WTC11 (cell line): ENCODE measurements at regions not wholly inside any gene's neighbourhood (a gene's known extent, or its start where the extent isn't known, plus 50 kb on each side); places are given as distances from the start of the nearest gene placed in this dataset.

ENCODE experiments used
- ATAC-seq: fragments of 200-7000 bp; cut with Tn5 transposase; 2 replicates; pipeline ENCODE4 v1.10.0; 2021; ENCODE audit warnings: mild to moderate bottlenecking, moderate library complexity
- CTCF ChIA-PET: fragments of 300-600 bp; sonication (Branson Sonifier 250); formaldehyde crosslinking; loops from one replicate; lab custom pipeline; 2021; ENCODE audit warnings: antibody characterized with exemption; lab: Charles Lee
- POLR2A ChIA-PET: fragments of 350-600 bp; sonication (Branson Sonifier 250); formaldehyde crosslinking; loops from one replicate; lab custom pipeline; 2021; ENCODE audit warnings: antibody characterized with exemption; lab: Charles Lee
- DNase-seq: peaks from one replicate; pipeline ENCODE4 v3.0.0; 2021; ENCODE audit warnings: low spot score
- H3K27ac Mint-ChIP-seq: 2 replicates; pipeline ENCODE4 v1.8.0; 2021; ENCODE audit warnings: mixed read lengths
- H3K27me3 Mint-ChIP-seq: 2 replicates; pipeline ENCODE4 v1.8.0; 2021; ENCODE audit warnings: low read depth, mild to moderate bottlenecking, moderate library complexity, mixed read lengths
- H3K36me3 Mint-ChIP-seq: 2 replicates; pipeline ENCODE4 v1.8.0; 2021; ENCODE audit warnings: mixed read lengths
- H3K4me1 Mint-ChIP-seq: 2 replicates; pipeline ENCODE4 v1.8.0; 2022; ENCODE audit warnings: mixed read lengths
- H3K4me3 Mint-ChIP-seq: 2 replicates; pipeline ENCODE4 v1.8.0; 2021; ENCODE audit warnings: mild to moderate bottlenecking, moderate library complexity, mixed read lengths
- H3K9me3 Mint-ChIP-seq: 2 replicates; pipeline ENCODE4 v1.8.0; 2021; ENCODE audit warnings: mixed read lengths
- ATF1 ChIP-seq: sonication (generic); formaldehyde crosslinking; IDR thresholded peaks from 2 replicates; pipeline ENCODE4 v1.8.1; 2023; ENCODE audit warnings: mild to moderate bottlenecking, moderate library complexity, missing genetic modification reagents
- JAZF1 ChIP-seq: fragments of 250-450 bp; sonication (Bioruptor Pico); IDR thresholded peaks from 2 replicates; pipeline ENCODE4 v1.9.0; 2021; ENCODE audit warnings: moderate library complexity, mild to moderate bottlenecking, inconsistent platforms
- OVOL2 ChIP-seq: fragments of 250-450 bp; sonication (Bioruptor Pico); IDR thresholded peaks from 2 replicates; pipeline ENCODE4 v1.9.0; 2021; ENCODE audit warnings: mild to moderate bottlenecking, borderline replicate concordance
- PRRX2 ChIP-seq: fragments of 250-450 bp; sonication (Bioruptor Pico); IDR thresholded peaks from 2 replicates; pipeline ENCODE4 v1.8.0; 2021; ENCODE audit warnings: mild to moderate bottlenecking
- USF1 ChIP-seq: sonication (generic); formaldehyde crosslinking; IDR thresholded peaks from 2 replicates; pipeline ENCODE4 v1.8.0; 2022; ENCODE audit warnings: mild to moderate bottlenecking, missing genetic modification reagents
- ZBTB21 ChIP-seq: sonication (generic); formaldehyde crosslinking; IDR thresholded peaks from 2 replicates; pipeline ENCODE4 v1.8.1; 2023; ENCODE audit warnings: mild to moderate bottlenecking, missing genetic modification reagents, borderline replicate concordance
- ZNF232 ChIP-seq: sonication (generic); formaldehyde crosslinking; IDR thresholded peaks from 2 replicates; pipeline ENCODE4 v1.8.0; 2022; ENCODE audit warnings: mild to moderate bottlenecking, missing genetic modification reagents
- ZNF532 ChIP-seq: fragments of 250-450 bp; sonication (Bioruptor Pico); IDR thresholded peaks from 2 replicates; pipeline ENCODE4 v1.9.0; 2021; ENCODE audit warnings: mild to moderate bottlenecking, borderline replicate concordance
- TF ChIP-seq, protein P1 (sequence below): sonication (generic); formaldehyde crosslinking; IDR thresholded peaks from 2 replicates; pipeline ENCODE4 v1.8.0; 2023; ENCODE audit warnings: missing genetic modification reagents, mild to moderate bottlenecking, borderline replicate concordance
- TF ChIP-seq, protein P2 (sequence below): sonication (generic); formaldehyde crosslinking; IDR thresholded peaks from 2 replicates; pipeline ENCODE4 v1.8.1; 2022; ENCODE audit warnings: mild to moderate bottlenecking, moderate library complexity, missing genetic modification reagents
- TF ChIP-seq, protein P3 (sequence below): sonication (generic); formaldehyde crosslinking; IDR thresholded peaks from 2 replicates; pipeline ENCODE4 v1.8.1; 2022; ENCODE audit warnings: low read depth, mild to moderate bottlenecking, moderate library complexity, missing genetic modification reagents, borderline replicate concordance

- TF ChIP-seq, protein P1, sequence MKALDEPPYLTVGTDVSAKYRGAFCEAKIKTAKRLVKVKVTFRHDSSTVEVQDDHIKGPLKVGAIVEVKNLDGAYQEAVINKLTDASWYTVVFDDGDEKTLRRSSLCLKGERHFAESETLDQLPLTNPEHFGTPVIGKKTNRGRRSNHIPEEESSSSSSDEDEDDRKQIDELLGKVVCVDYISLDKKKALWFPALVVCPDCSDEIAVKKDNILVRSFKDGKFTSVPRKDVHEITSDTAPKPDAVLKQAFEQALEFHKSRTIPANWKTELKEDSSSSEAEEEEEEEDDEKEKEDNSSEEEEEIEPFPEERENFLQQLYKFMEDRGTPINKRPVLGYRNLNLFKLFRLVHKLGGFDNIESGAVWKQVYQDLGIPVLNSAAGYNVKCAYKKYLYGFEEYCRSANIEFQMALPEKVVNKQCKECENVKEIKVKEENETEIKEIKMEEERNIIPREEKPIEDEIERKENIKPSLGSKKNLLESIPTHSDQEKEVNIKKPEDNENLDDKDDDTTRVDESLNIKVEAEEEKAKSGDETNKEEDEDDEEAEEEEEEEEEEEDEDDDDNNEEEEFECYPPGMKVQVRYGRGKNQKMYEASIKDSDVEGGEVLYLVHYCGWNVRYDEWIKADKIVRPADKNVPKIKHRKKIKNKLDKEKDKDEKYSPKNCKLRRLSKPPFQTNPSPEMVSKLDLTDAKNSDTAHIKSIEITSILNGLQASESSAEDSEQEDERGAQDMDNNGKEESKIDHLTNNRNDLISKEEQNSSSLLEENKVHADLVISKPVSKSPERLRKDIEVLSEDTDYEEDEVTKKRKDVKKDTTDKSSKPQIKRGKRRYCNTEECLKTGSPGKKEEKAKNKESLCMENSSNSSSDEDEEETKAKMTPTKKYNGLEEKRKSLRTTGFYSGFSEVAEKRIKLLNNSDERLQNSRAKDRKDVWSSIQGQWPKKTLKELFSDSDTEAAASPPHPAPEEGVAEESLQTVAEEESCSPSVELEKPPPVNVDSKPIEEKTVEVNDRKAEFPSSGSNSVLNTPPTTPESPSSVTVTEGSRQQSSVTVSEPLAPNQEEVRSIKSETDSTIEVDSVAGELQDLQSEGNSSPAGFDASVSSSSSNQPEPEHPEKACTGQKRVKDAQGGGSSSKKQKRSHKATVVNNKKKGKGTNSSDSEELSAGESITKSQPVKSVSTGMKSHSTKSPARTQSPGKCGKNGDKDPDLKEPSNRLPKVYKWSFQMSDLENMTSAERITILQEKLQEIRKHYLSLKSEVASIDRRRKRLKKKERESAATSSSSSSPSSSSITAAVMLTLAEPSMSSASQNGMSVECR (CRISPR knock-in tag), result no peak
- no peak for TF ChIP-seq ATF1
- no peak for TF ChIP-seq ZNF532 (CRISPR knock-in tag)
- TF ChIP-seq, protein P2, sequence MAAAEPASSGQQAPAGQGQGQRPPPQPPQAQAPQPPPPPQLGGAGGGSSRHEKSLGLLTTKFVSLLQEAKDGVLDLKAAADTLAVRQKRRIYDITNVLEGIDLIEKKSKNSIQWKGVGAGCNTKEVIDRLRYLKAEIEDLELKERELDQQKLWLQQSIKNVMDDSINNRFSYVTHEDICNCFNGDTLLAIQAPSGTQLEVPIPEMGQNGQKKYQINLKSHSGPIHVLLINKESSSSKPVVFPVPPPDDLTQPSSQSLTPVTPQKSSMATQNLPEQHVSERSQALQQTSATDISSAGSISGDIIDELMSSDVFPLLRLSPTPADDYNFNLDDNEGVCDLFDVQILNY, result no peak
- no peak for TF ChIP-seq ZNF232 (CRISPR knock-in tag)
- no peak for TF ChIP-seq ZBTB21 (CRISPR knock-in tag)
- TF ChIP-seq JAZF1 (CRISPR knock-in tag), result no peak
Measured at GRCh38 chr2:79383681-79384080, 129.2 kb upstream of the CTNNA2 start (continued).

DNA sequence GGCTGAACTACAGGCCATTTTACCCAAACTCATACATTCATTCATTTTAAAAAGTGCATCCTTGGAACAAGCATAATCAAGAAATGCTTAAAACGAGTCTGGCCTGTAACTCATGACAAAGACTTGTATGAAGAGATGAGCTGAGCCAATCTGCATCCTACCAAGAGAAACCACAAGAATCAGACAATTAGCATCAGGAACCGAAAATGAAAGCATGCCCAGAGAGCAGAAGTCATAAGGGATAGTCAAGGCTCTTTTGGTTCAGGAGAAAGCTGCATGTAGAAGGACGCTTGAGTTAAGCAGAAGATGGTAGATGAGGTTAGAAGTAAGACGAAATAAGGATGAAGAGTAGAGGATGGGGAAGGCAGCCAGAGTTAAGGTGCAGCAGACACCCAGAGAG is 137.0 kb upstream of the CTNNA2 start:
- peaks cover 21% of the 10 kb centered on the region for H3K4me1 Mint-ChIP-seq
- H3K9me3 Mint-ChIP-seq, result no peaks in the 10 kb centered on the region
- POLR2A ChIA-PET, result no interaction called here
- ATAC-seq, result no peak
- CTCF ChIA-PET, result no interaction called here
- DNase-seq, result no peak
- no peaks in the 10 kb centered on the region for H3K36me3 Mint-ChIP-seq
- H3K4me3 Mint-ChIP-seq, result no peak overlapping the region
- TF ChIP-seq, protein P3, sequence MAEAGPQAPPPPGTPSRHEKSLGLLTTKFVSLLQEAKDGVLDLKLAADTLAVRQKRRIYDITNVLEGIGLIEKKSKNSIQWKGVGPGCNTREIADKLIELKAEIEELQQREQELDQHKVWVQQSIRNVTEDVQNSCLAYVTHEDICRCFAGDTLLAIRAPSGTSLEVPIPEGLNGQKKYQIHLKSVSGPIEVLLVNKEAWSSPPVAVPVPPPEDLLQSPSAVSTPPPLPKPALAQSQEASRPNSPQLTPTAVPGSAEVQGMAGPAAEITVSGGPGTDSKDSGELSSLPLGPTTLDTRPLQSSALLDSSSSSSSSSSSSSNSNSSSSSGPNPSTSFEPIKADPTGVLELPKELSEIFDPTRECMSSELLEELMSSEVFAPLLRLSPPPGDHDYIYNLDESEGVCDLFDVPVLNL (CRISPR knock-in tag), result no peak
- TF ChIP-seq USF1 (CRISPR knock-in tag) (no peak), PRRX2 (no peak), OVOL2 (CRISPR knock-in tag) (no peak)
- no peaks in the 10 kb centered on the region; the same call in 1 of the 2 replicates for H3K27me3 Mint-ChIP-seq
- no peak overlapping the region for H3K27ac Mint-ChIP-seq
